CD4-positive, alpha-beta memory T cell (primary cell): ENCODE measurements at regions not wholly inside any gene's neighbourhood (a gene's known extent, or its start where the extent isn't known, plus 50 kb on each side); places are given as distances from the start of the nearest gene placed in this dataset.

Experiments
- CTCF ChIA-PET: fragments of 350-600 bp; sonication (Branson Sonifier 250); formaldehyde crosslinking; loops from one replicate; lab custom pipeline; 2021; ENCODE audit warnings: inconsistent platforms; ENCODE audit not compliant: partially characterized antibody; lab: Charles Lee
- POLR2A ChIA-PET: fragments of 350-600 bp; sonication (Branson Sonifier 250); formaldehyde crosslinking; loops from one replicate; lab custom pipeline; 2021; ENCODE audit not compliant: partially characterized antibody; lab: Charles Lee
- DNase-seq, 5 donors: peaks; one replicate each; pipeline versions ENCODE4 v3.0.0 to v3.0.0-alpha.2; 2020 to 2022; ENCODE audit warnings: mixed read lengths in 1 of 5
- H3K27ac ChIP-seq: one replicate; pipeline ENCODE4 v1.7.0; 2013; ENCODE audit warnings: low read depth, low read length
- H3K27me3 ChIP-seq: 2 replicates; pipeline ENCODE4 v1.7.0; 2013; ENCODE audit warnings: mild to moderate bottlenecking, low read length, moderate library complexity; ENCODE audit not compliant: insufficient read depth
- H3K36me3 ChIP-seq: 2 replicates; pipeline ENCODE4 v1.7.0; 2013; ENCODE audit warnings: mild to moderate bottlenecking, low read length, moderate library complexity; ENCODE audit not compliant: insufficient read depth
- H3K4me1 ChIP-seq: 2 replicates; pipeline ENCODE4 v1.7.0; 2013; ENCODE audit warnings: mild to moderate bottlenecking, low read length, moderate library complexity; ENCODE audit not compliant: insufficient read depth
- H3K4me3 ChIP-seq, 2 donors: one replicate each; pipeline ENCODE4 v1.7.0; 2013; ENCODE audit warnings: low read length in 2 of 2, mild to moderate bottlenecking in 1 of 2
- H3K9me3 ChIP-seq, 2 donors: one replicate each; pipeline ENCODE4 v1.7.0; 2013; ENCODE audit warnings: low read length in 2 of 2, control low read depth in 1 of 2; ENCODE audit not compliant: control insufficient read depth in 1 of 2
- H3K27ac Mint-ChIP-seq, 7 donors: one replicate each; pipeline ENCODE4 v1.8.0; 2020 to 2021; ENCODE audit warnings: mixed read lengths in 7 of 7, mild to moderate bottlenecking in 6 of 7, inconsistent platforms in 3 of 7, moderate library complexity in 3 of 7
- H3K27me3 Mint-ChIP-seq, 2 donors: one replicate each; pipeline ENCODE4 v1.8.0; 2020 to 2021; ENCODE audit warnings: mixed read lengths in 2 of 2
- H3K36me3 Mint-ChIP-seq, 2 donors: one replicate each; pipeline ENCODE4 v1.8.0; 2020 to 2021; ENCODE audit warnings: mixed read lengths in 2 of 2, inconsistent platforms in 1 of 2, mild to moderate bottlenecking in 1 of 2
- H3K4me1 Mint-ChIP-seq, 4 donors: one replicate each; pipeline ENCODE4 v1.8.0; 2020 to 2021; ENCODE audit warnings: mixed read lengths in 4 of 4, mild to moderate bottlenecking in 1 of 4
- H3K4me3 Mint-ChIP-seq, 8 donors: one replicate each; pipeline ENCODE4 v1.8.0; 2020 to 2021; ENCODE audit warnings: mixed read lengths in 8 of 8, mild to moderate bottlenecking in 7 of 8, moderate library complexity in 6 of 8, inconsistent platforms in 3 of 8
- H3K9me3 Mint-ChIP-seq, 8 donors: one replicate each; pipeline ENCODE4 v1.8.0; 2020 to 2021; ENCODE audit warnings: mixed read lengths in 8 of 8, mild to moderate bottlenecking in 5 of 8, inconsistent platforms in 3 of 8, moderate library complexity in 1 of 8
- intact Hi-C: fragments of 100-400 bp; cut with micrococcal nuclease; formaldehyde crosslinking; loops from one replicate; pipeline ENCODE4 v1.15.1; 2023

DNA sequence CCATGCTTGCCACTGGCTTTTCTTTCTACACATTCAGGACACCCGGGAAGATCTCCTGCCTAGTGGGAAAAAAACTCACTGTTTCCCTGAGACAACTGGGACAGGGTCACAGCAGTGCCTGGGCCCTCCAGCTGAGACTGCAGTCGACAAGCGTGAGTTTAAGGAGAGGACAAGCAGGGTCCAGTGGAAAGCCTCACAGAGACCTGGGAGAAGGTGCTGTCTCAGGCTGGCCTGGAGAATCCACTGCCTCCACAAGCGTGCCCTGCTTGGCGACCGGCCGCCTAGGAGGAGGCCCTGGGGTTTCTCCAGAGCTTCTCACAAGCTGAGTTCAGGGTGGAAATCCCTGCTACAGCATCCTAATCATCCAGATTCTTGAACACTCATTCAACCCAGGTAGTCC is 519.6 kb upstream of the RAB6C start:
- H3K27me3 ChIP-seq = no peaks in the 10 kb centered on the region
- DNase-seq = no peak
- no peaks in the 10 kb centered on the region for H3K4me1 ChIP-seq
- no peaks in the 10 kb centered on the region for H3K9me3 ChIP-seq
- no peak overlapping the region for H3K4me3 Mint-ChIP-seq
- POLR2A ChIA-PET = no interaction called here
- intact Hi-C loops = no loop called here
- H3K27ac ChIP-seq = no peak overlapping the region
- no peaks in the 10 kb centered on the region for H3K36me3 Mint-ChIP-seq
- no peaks in the 10 kb centered on the region for H3K36me3 ChIP-seq
- no peak overlapping the region for H3K27ac Mint-ChIP-seq
- H3K4me3 ChIP-seq = no peak overlapping the region
- no peaks in the 10 kb centered on the region for H3K4me1 Mint-ChIP-seq
- H3K9me3 Mint-ChIP-seq = peaks cover 0 to 9% (median 0%) of the 10 kb centered on the region in 8 donors
- H3K27me3 Mint-ChIP-seq = no peaks in the 10 kb centered on the region
- CTCF ChIA-PET = no interaction called here

DNA sequence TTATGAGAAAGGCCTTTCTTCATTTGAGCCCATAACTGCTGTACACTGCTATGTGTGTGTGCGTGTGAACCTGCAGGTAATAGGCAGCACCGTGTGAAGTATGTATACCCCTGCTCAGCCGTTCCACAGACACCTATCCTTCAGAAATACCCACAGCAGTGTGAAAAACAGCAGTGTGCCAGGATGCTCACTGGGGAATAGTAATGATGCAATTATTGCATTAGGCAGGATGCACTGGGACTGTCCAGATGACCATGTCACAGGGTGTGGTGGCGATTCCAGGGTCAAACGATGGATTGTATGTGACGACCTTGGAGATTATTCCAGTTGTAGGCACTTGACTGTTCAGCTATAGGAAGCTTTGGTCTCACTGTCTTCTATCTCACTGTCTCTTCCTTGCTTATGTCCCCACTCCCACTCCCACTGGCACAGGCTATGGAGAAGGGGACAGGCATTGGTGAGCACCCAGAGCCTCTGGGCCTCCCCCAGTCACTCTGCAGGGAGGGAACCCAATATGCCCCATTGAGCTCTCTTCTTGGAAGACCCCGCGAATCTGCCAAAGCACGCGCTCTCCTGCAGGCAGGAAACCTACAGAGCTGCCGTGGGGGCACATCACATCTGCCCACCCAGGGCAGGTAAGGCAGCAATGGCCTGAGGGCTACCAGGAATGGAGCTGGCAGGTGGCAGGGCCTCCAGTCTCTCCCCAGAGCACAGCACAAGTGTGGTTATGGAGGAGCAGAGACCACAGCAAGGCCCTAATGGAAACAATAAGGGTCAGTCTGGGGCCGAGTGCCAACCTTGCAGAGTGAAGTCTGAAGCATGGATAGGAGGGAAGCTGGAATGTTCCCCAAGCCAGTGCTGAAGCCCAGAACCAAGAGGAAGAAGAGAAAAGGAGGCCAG is 518.9 kb upstream of the RAB6C start:
- no peaks in the 10 kb centered on the region for H3K4me1 Mint-ChIP-seq
- H3K4me1 ChIP-seq = no peaks in the 10 kb centered on the region
- no peak overlapping the region for H3K27ac Mint-ChIP-seq
- H3K36me3 ChIP-seq = no peaks in the 10 kb centered on the region
- no peak overlapping the region for H3K4me3 Mint-ChIP-seq
- ChIA-PET CTCF (no interaction called here), POLR2A (no interaction called here)
- no peak overlapping the region for H3K27ac ChIP-seq
- H3K9me3 Mint-ChIP-seq = peaks cover 0 to 9% (median 0%) of the 10 kb centered on the region in 8 donors
- no peak for DNase-seq
- H3K9me3 ChIP-seq = no peaks in the 10 kb centered on the region
- no peaks in the 10 kb centered on the region for H3K27me3 ChIP-seq
- no peaks in the 10 kb centered on the region for H3K36me3 Mint-ChIP-seq
- H3K27me3 Mint-ChIP-seq = no peaks in the 10 kb centered on the region
- H3K4me3 ChIP-seq = no peak overlapping the region
- intact Hi-C loops = no loop called here

DNA sequence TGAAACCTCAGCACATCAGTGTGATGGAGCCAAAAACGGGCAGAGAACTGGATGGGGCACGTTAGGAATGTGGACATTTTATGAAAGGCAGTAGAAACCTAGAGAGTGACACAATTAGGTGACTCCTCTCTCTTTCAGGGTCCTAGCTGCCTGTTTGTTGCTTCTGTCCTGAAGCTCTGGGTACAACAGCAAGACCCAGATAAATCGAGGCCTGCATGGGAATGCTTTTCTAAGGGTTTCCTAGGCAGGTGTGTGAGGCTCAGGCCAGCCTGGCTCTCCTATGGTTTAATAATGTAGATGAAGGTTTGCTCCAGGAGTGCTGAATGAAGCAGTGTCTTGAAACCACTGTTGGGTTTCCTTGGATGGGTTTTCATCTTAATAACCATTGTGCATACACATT is 517.1 kb upstream of the RAB6C start:
- H3K4me1 ChIP-seq = no peaks in the 10 kb centered on the region
- intact Hi-C loops = no loop called here
- no peaks in the 10 kb centered on the region for H3K9me3 ChIP-seq
- DNase-seq = no peak
- Mint-ChIP-seq H3K9me3 (peaks cover 0 to 9% (median 0%) of the 10 kb centered on the region in 8 donors), H3K4me3 (no peak overlapping the region), H3K27ac (no peak overlapping the region), H3K36me3 (no peaks in the 10 kb centered on the region), H3K4me1 (no peaks in the 10 kb centered on the region), H3K27me3 (no peaks in the 10 kb centered on the region)
- ChIA-PET CTCF (no interaction called here), POLR2A (no interaction called here)
- H3K36me3 ChIP-seq = no peaks in the 10 kb centered on the region
- H3K4me3 ChIP-seq = no peak overlapping the region
- H3K27me3 ChIP-seq = no peaks in the 10 kb centered on the region
- H3K27ac ChIP-seq = no peak overlapping the region

DNA sequence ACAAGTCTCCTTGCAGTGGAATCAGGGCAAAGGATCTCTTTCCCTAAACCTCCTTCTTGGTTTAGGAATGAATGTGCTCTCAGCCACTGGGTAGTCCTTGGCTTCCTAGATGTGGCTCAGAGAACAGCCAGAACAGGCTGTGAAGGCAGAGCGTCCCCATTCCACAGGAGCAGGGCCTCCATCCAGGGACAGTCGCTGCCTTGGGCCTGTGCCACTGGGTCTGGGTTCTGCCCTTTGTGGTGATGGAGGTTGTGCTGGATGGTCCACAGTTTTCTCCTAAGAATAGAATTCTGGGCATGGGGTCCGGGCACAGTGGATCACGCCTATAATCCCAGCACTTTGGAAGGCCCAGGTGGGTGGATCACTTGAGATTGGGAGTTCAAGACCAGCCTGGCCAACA is 516.5 kb upstream of the RAB6C start:
- Mint-ChIP-seq H3K9me3 (peaks cover 0 to 9% (median 0%) of the 10 kb centered on the region in 8 donors), H3K4me1 (no peaks in the 10 kb centered on the region), H3K27me3 (no peaks in the 10 kb centered on the region), H3K36me3 (no peaks in the 10 kb centered on the region), H3K27ac (no peak overlapping the region), H3K4me3 (no peak overlapping the region)
- ChIA-PET CTCF (no interaction called here), POLR2A (no interaction called here)
- H3K27me3 ChIP-seq = no peaks in the 10 kb centered on the region
- no peaks in the 10 kb centered on the region for H3K4me1 ChIP-seq
- DNase-seq = no peak
- intact Hi-C loops = no loop called here
- no peak overlapping the region for H3K27ac ChIP-seq
- no peaks in the 10 kb centered on the region for H3K9me3 ChIP-seq
- H3K4me3 ChIP-seq = no peak overlapping the region
- H3K36me3 ChIP-seq = no peaks in the 10 kb centered on the region

DNA sequence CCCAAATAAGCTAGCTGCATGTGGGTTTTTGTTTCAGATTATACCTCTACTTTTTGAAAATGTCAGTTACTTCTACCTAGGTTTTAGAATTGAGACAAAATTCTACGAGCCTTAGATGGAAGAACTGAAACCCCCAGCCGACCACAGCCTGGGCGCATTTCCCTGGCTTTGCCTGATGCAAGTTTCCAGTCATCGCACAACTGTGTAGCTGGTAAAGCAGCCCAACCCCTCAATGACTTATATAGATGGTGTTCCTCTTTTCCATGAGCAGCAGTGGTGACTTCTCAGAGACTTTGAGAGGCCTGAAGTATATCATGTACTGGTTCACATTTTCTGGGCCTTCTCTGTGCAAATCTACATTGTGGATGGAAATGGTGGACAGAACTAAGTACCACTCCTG is 515.4 kb upstream of the RAB6C start:
- H3K27ac Mint-ChIP-seq = peak overlapping the region in 1 of 7 donors; percentile 4
- H3K4me3 Mint-ChIP-seq = no peak overlapping the region
- intact Hi-C loops = no loop called here
- POLR2A ChIA-PET = no interaction called here
- peaks cover 0 to 9% (median 0%) of the 10 kb centered on the region in 8 donors for H3K9me3 Mint-ChIP-seq
- Histone ChIP-seq H3K27ac (no peak overlapping the region), H3K27me3 (no peaks in the 10 kb centered on the region), H3K4me3 (no peak overlapping the region), H3K9me3 (no peaks in the 10 kb centered on the region), H3K36me3 (no peaks in the 10 kb centered on the region), H3K4me1 (no peaks in the 10 kb centered on the region)
- CTCF ChIA-PET = no interaction called here
- H3K27me3 Mint-ChIP-seq = no peaks in the 10 kb centered on the region
- no peaks in the 10 kb centered on the region for H3K4me1 Mint-ChIP-seq
- no peaks in the 10 kb centered on the region for H3K36me3 Mint-ChIP-seq
- DNase-seq = no peak

DNA sequence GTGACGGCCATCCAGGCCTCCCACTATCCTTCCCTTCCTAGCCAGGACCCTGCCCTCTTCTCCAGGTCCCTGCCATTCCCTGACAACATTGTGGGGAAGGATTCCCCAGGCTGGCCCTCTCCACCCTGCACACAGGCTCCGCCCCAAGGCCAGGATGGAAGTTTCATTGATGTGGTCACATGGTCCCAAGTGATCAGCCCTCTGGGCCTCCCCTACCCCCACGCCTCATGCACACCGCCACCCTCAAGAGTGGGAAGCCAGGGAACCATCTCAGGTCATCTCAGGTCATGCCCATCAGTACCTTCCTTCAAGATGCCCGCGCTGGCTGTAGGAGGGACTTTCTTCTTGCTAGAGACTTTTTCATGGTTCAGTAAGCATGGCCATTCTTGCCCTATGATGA is 514.8 kb upstream of the RAB6C start:
- H3K27me3 ChIP-seq = no peaks in the 10 kb centered on the region
- Mint-ChIP-seq H3K27me3 (no peaks in the 10 kb centered on the region), H3K4me1 (no peaks in the 10 kb centered on the region), H3K36me3 (no peaks in the 10 kb centered on the region), H3K27ac (peak overlapping the region in 1 of 7 donors; percentile 51), H3K9me3 (peaks cover 0 to 9% (median 0%) of the 10 kb centered on the region in 8 donors), H3K4me3 (no peak overlapping the region)
- intact Hi-C loops = no loop called here
- no peaks in the 10 kb centered on the region for H3K4me1 ChIP-seq
- H3K4me3 ChIP-seq = no peak overlapping the region
- DNase-seq = no peak
- ChIA-PET POLR2A (no interaction called here), CTCF (no interaction called here)
- H3K27ac ChIP-seq = no peak overlapping the region
- no peaks in the 10 kb centered on the region for H3K36me3 ChIP-seq
- no peaks in the 10 kb centered on the region for H3K9me3 ChIP-seq

DNA sequence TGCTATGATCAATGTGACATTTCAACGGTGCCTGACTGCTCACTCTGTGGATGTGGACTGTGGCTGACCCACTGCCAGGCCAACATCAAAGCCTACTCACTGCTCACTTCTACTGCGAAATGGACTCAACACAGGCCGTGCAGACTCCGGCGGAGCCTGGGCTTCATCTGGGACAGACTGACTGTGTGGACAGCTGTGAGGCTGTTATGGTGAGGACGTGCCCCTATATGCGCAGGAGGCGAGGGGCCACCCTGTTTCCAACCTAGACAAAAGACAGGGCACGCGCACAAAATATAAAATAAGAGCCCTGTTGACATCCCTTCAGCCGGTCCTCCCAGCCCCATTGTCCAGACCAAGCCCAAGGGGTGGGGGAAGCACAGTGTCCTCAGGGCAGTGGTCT is 514.4 kb upstream of the RAB6C start:
- H3K4me1 ChIP-seq = no peaks in the 10 kb centered on the region
- H3K4me3 ChIP-seq = no peak overlapping the region
- H3K36me3 ChIP-seq = no peaks in the 10 kb centered on the region
- H3K9me3 ChIP-seq = no peaks in the 10 kb centered on the region
- intact Hi-C loops = no loop called here
- CTCF ChIA-PET = no interaction called here
- POLR2A ChIA-PET = no interaction called here
- no peaks in the 10 kb centered on the region for H3K27me3 Mint-ChIP-seq
- H3K27ac Mint-ChIP-seq = peak overlapping the region in 1 of 7 donors; percentile 51
- no peaks in the 10 kb centered on the region for H3K27me3 ChIP-seq
- H3K9me3 Mint-ChIP-seq = peaks cover 0 to 9% (median 0%) of the 10 kb centered on the region in 8 donors
- no peak overlapping the region for H3K4me3 Mint-ChIP-seq
- H3K4me1 Mint-ChIP-seq = no peaks in the 10 kb centered on the region
- no peaks in the 10 kb centered on the region for H3K36me3 Mint-ChIP-seq
- no peak for DNase-seq
- no peak overlapping the region for H3K27ac ChIP-seq
